OCI-LY1 (cell line): ENCODE measurements at regions not wholly inside any gene's neighbourhood (a gene's known extent, or its start where the extent isn't known, plus 50 kb on each side); places are given as distances from the start of the nearest gene placed in this dataset.

Source experiments
- H2AFZ ChIP-seq: fragments of 200-600 bp; sonication (generic), shearing (Covaris generic); 2 replicates; pipeline ENCODE4 v1.6.0; 2014; ENCODE audit warnings: antibody characterized with exemption, mild to moderate bottlenecking, low read length
- H3F3A ChIP-seq: fragments of 200-600 bp; sonication (generic), shearing (Covaris generic); 2 replicates; pipeline ENCODE4 v1.6.0; 2014; ENCODE audit warnings: mild to moderate bottlenecking, antibody characterized with exemption, low read length, moderate library complexity; ENCODE audit not compliant: insufficient read depth
- H3K27ac ChIP-seq: fragments of 200-600 bp; sonication (generic); 2 replicates; pipeline ENCODE4 v1.5.1; 2014; ENCODE audit warnings: low read length, mixed run types, mild to moderate bottlenecking, low read depth; ENCODE audit not compliant: poor library complexity, severe bottlenecking
- H3K27me3 ChIP-seq: fragments of 200-600 bp; sonication (generic); 2 replicates; pipeline ENCODE4 v1.6.0; 2014; ENCODE audit warnings: antibody characterized with exemption, mild to moderate bottlenecking, low read length, moderate library complexity; ENCODE audit not compliant: insufficient read depth
- H3K36me3 ChIP-seq: fragments of 200-600 bp; sonication (generic); 2 replicates; pipeline ENCODE4 v1.6.1; 2014; ENCODE audit warnings: mild to moderate bottlenecking, antibody characterized with exemption, low read length, moderate library complexity, mixed read lengths; ENCODE audit not compliant: insufficient read depth
- H3K4me1 ChIP-seq: fragments of 200-600 bp; sonication (generic); 2 replicates; pipeline ENCODE4 v1.5.1; 2014; ENCODE audit warnings: mild to moderate bottlenecking, low read length, moderate library complexity; ENCODE audit not compliant: insufficient read depth, severe bottlenecking
- H3K4me2 ChIP-seq: fragments of 200-600 bp; sonication (generic), shearing (Covaris generic); 2 replicates; pipeline ENCODE4 v1.6.1; 2014; ENCODE audit warnings: low read length
- H3K4me3 ChIP-seq: fragments of 200-600 bp; sonication (generic); 2 replicates; pipeline ENCODE4 v1.5.1; 2014; ENCODE audit warnings: low read length, low read depth, mild to moderate bottlenecking, mixed read lengths; ENCODE audit not compliant: poor library complexity, severe bottlenecking
- H3K79me2 ChIP-seq: fragments of 200-600 bp; shearing (Covaris generic); 2 replicates; pipeline ENCODE4 v1.6.1; 2016; ENCODE audit warnings: mixed run types, low read length, mixed read lengths; ENCODE audit not compliant: insufficient read depth
- H3K9ac ChIP-seq: fragments of 200-600 bp; sonication (generic), shearing (Covaris generic); 2 replicates; pipeline ENCODE4 v1.6.1; 2014; ENCODE audit warnings: mild to moderate bottlenecking, low read length, mixed read lengths
- H3K9me2 ChIP-seq: fragments of 200-600 bp; sonication (generic), shearing (Covaris generic); 2 replicates; pipeline ENCODE4 v1.6.1; 2014; ENCODE audit warnings: low read depth, mild to moderate bottlenecking, low read length, mixed read lengths
- H3K9me3 ChIP-seq: fragments of 200-600 bp; shearing (Covaris generic); 2 replicates; pipeline ENCODE4 v1.6.1; 2014; ENCODE audit warnings: low read length, mixed read lengths
- H4K20me1 ChIP-seq: fragments of 200-600 bp; sonication (generic), shearing (Covaris generic); 2 replicates; pipeline ENCODE4 v1.6.0; 2016; ENCODE audit warnings: mild to moderate bottlenecking, low read length; ENCODE audit not compliant: insufficient read depth
- CTCF ChIP-seq: fragments of 200-600 bp; sonication (generic), shearing (Covaris generic); IDR thresholded peaks from 2 replicates; pipeline ENCODE4 v1.5.1; 2017; ENCODE audit warnings: mild to moderate bottlenecking, antibody characterized with exemption, low read length, moderate library complexity, mixed read lengths
- EZH2 ChIP-seq: fragments of 200-600 bp; sonication (generic), shearing (Covaris generic); IDR thresholded peaks from 2 replicates; pipeline ENCODE4 v1.8.0; 2017; ENCODE audit warnings: borderline replicate concordance, mixed run types, mild to moderate bottlenecking, antibody characterized with exemption, low read length, moderate library complexity, mixed read lengths

GRCh38 chr3:162112719-162113118 is 616.1 kb downstream of the OTOL1 start:
- TF ChIP-seq CTCF = no peak
- TF ChIP-seq EZH2 = no peak
- no peaks in the 10 kb centered on the region for H3K9me3 ChIP-seq
- H3K27me3 ChIP-seq = no peaks in the 10 kb centered on the region
- H3K27ac ChIP-seq = no peak overlapping the region
- H3K79me2 ChIP-seq = no peaks in the 10 kb centered on the region
- no peak overlapping the region for H3K9ac ChIP-seq
- H3F3A ChIP-seq = no peaks in the 10 kb centered on the region
- H3K4me3 ChIP-seq = no peak overlapping the region
- H3K36me3 ChIP-seq = no peaks in the 10 kb centered on the region
- no peaks in the 10 kb centered on the region for H4K20me1 ChIP-seq
- no peak overlapping the region for H3K4me2 ChIP-seq
- no peaks in the 10 kb centered on the region for H3K4me1 ChIP-seq
- no peaks in the 10 kb centered on the region; the same call in 1 of the 2 replicates for H3K9me2 ChIP-seq
- H2AFZ ChIP-seq = no peak overlapping the region

DNA sequence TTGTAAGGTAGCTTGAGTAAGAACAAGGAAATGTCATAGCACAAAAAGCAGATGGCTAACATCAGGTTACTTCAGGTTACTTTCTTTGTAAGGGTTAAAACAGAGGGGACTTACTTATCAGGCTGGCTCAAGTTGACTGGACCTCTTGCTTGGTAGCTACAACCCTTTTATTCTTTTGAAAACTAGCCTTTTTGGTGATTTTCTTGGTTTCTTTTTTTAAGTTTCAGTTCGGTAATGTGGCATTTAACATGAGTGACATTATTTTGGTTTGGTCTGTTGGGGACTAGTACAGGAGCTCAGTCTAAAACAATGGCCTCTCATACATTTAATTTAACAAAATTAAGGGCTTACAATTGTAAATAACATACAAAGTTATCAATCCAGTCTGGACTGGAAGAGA is 621.4 kb downstream of the OTOL1 start:
- no peak overlapping the region for H3K9ac ChIP-seq
- H3K27ac ChIP-seq = no peak overlapping the region
- H3K27me3 ChIP-seq = no peaks in the 10 kb centered on the region
- H3K9me3 ChIP-seq = no peaks in the 10 kb centered on the region
- TF ChIP-seq CTCF = no peak
- TF ChIP-seq EZH2 = no peak
- H3K4me1 ChIP-seq = no peaks in the 10 kb centered on the region
- H3K36me3 ChIP-seq = no peaks in the 10 kb centered on the region
- H3F3A ChIP-seq = no peaks in the 10 kb centered on the region
- no peaks in the 10 kb centered on the region for H4K20me1 ChIP-seq
- H3K4me2 ChIP-seq = no peak overlapping the region
- H3K9me2 ChIP-seq = no peaks in the 10 kb centered on the region; the same call in 1 of the 2 replicates
- H3K79me2 ChIP-seq = no peaks in the 10 kb centered on the region
- H3K4me3 ChIP-seq = no peak overlapping the region
- H2AFZ ChIP-seq = no peak overlapping the region

- H3K27me3 ChIP-seq = no peaks in the 10 kb centered on the region
- H3K27ac ChIP-seq = no peak overlapping the region
- H2AFZ ChIP-seq = no peak overlapping the region
- no peak overlapping the region for H3K9ac ChIP-seq
- H3K4me1 ChIP-seq = no peaks in the 10 kb centered on the region
- TF ChIP-seq EZH2 = no peak
- TF ChIP-seq CTCF = no peak
- H3K9me2 ChIP-seq = no peaks in the 10 kb centered on the region; the same call in 1 of the 2 replicates
- no peak overlapping the region for H3K4me3 ChIP-seq
- H4K20me1 ChIP-seq = no peaks in the 10 kb centered on the region
- no peaks in the 10 kb centered on the region for H3K36me3 ChIP-seq
- H3F3A ChIP-seq = no peaks in the 10 kb centered on the region
- no peaks in the 10 kb centered on the region for H3K79me2 ChIP-seq
- no peak overlapping the region for H3K4me2 ChIP-seq
- H3K9me3 ChIP-seq = no peaks in the 10 kb centered on the region
Observed at GRCh38 chr3:162119651-162120050, 623.0 kb downstream of the OTOL1 start.
